ENCODE measurements at regions not wholly inside any gene's neighbourhood (a gene's known extent, or its start where the extent isn't known, plus 50 kb on each side); places are given as distances from the start of the nearest gene placed in this dataset.

- H3K4me1 Mint-ChIP-seq (ENCODE audit: unreplicated experiment), result peaks cover 7% of the 10 kb centered on the region
- no peak for TF ChIP-seq CTCF (IDR thresholded peaks at IDR 0.05)
- H3K27me3 Mint-ChIP-seq (ENCODE audit: unreplicated experiment), result no peaks in the 10 kb centered on the region
- H3K27ac Mint-ChIP-seq (ENCODE audit: unreplicated experiment), result no peak overlapping the region
- peaks cover 9% of the 10 kb centered on the region for H3K9me3 Mint-ChIP-seq (ENCODE audit: unreplicated experiment)
- H3K4me3 Mint-ChIP-seq (ENCODE audit: unreplicated experiment), result no peak overlapping the region
- H3K36me3 Mint-ChIP-seq (ENCODE audit: unreplicated experiment), result no peaks in the 10 kb centered on the region
- no peak for DNase-seq (ENCODE audit: extremely low spot score, unreplicated experiment)
Observed at GRCh38 chr12:47326190-47326589, 246.4 kb upstream of the AMIGO2 start.

GRCh38 chr12:47323802-47324201, 244.0 kb upstream of the AMIGO2 start:
- Mint-ChIP-seq H3K27ac (ENCODE audit: unreplicated experiment) (no peak overlapping the region), H3K4me3 (ENCODE audit: unreplicated experiment) (no peak overlapping the region), H3K36me3 (ENCODE audit: unreplicated experiment) (no peaks in the 10 kb centered on the region), H3K27me3 (ENCODE audit: unreplicated experiment) (no peaks in the 10 kb centered on the region), H3K4me1 (ENCODE audit: unreplicated experiment) (no peaks in the 10 kb centered on the region), H3K9me3 (ENCODE audit: unreplicated experiment) (peaks cover 10% of the 10 kb centered on the region)
- no peak for DNase-seq (ENCODE audit: extremely low spot score, unreplicated experiment)
- TF ChIP-seq CTCF (IDR thresholded peaks at IDR 0.05), result no peak

GRCh38 chr12:47321436-47321835, 241.7 kb upstream of the AMIGO2 start:
- no peak for DNase-seq (ENCODE audit: extremely low spot score, unreplicated experiment)
- TF ChIP-seq CTCF (IDR thresholded peaks at IDR 0.05), result no peak
- no peaks in the 10 kb centered on the region for H3K36me3 Mint-ChIP-seq (ENCODE audit: unreplicated experiment)
- no peak overlapping the region for H3K4me3 Mint-ChIP-seq (ENCODE audit: unreplicated experiment)
- peaks cover 10% of the 10 kb centered on the region for H3K9me3 Mint-ChIP-seq (ENCODE audit: unreplicated experiment)
- peaks cover 13% of the 10 kb centered on the region for H3K4me1 Mint-ChIP-seq (ENCODE audit: unreplicated experiment)
- H3K27me3 Mint-ChIP-seq (ENCODE audit: unreplicated experiment), result no peaks in the 10 kb centered on the region
- no peak overlapping the region for H3K27ac Mint-ChIP-seq (ENCODE audit: unreplicated experiment)

- Mint-ChIP-seq H3K9me3 (ENCODE audit: unreplicated experiment) (peaks cover 10% of the 10 kb centered on the region), H3K4me1 (ENCODE audit: unreplicated experiment) (peaks cover 15% of the 10 kb centered on the region), H3K27me3 (ENCODE audit: unreplicated experiment) (no peaks in the 10 kb centered on the region), H3K36me3 (ENCODE audit: unreplicated experiment) (no peaks in the 10 kb centered on the region), H3K27ac (ENCODE audit: unreplicated experiment) (no peak overlapping the region), H3K4me3 (ENCODE audit: unreplicated experiment) (no peak overlapping the region)
- DNase-seq (ENCODE audit: extremely low spot score, unreplicated experiment), result no peak
- no peak for TF ChIP-seq CTCF (IDR thresholded peaks at IDR 0.05)
Observed at GRCh38 chr12:47319746-47320145, 240.0 kb upstream of the AMIGO2 start.

GRCh38 chr12:47318963-47319362, 239.2 kb upstream of the AMIGO2 start:
- Mint-ChIP-seq H3K27ac (ENCODE audit: unreplicated experiment) (no peak overlapping the region), H3K4me3 (ENCODE audit: unreplicated experiment) (no peak overlapping the region), H3K4me1 (ENCODE audit: unreplicated experiment) (peaks cover 15% of the 10 kb centered on the region), H3K27me3 (ENCODE audit: unreplicated experiment) (no peaks in the 10 kb centered on the region), H3K36me3 (ENCODE audit: unreplicated experiment) (no peaks in the 10 kb centered on the region), H3K9me3 (ENCODE audit: unreplicated experiment) (peaks cover 10% of the 10 kb centered on the region)
- no peak for TF ChIP-seq CTCF (IDR thresholded peaks at IDR 0.05)
- DNase-seq (ENCODE audit: extremely low spot score, unreplicated experiment), result no peak
